Activated CD4-positive, alpha-beta T cell treated with anti-CD3 and anti-CD28 coated beads for 36 hours (primary cell): ENCODE measurements at regions not wholly inside any gene's neighbourhood (a gene's known extent, or its start where the extent isn't known, plus 50 kb on each side); places are given as distances from the start of the nearest gene placed in this dataset.
"Not testable (repeated sequence)": the region's sequence is repeated elsewhere in the genome, so short reads cannot be mapped to it uniquely, and the experiment has no call there.

Source experiments
- ATAC-seq: fragments of 200-7000 bp; cut with Tn5 transposase; one replicate; pipeline ENCODE4 v1.10.0; 2021; ENCODE audit warnings: mild to moderate bottlenecking, moderate library complexity
- CTCF ChIA-PET: fragments of 350-600 bp; sonication (Branson Sonifier 250); formaldehyde crosslinking; loops from one replicate; lab custom pipeline; 2021; ENCODE audit warnings: antibody characterized with exemption; lab: Charles Lee
- POLR2A ChIA-PET: fragments of 350-600 bp; sonication (Branson Sonifier 250); formaldehyde crosslinking; loops from one replicate; lab custom pipeline; 2021; ENCODE audit warnings: antibody characterized with exemption, inconsistent platforms; lab: Charles Lee
- DNase-seq: peaks from one replicate; pipeline ENCODE4 v3.0.0-alpha.2; 2020
- H3K27ac Mint-ChIP-seq: one replicate; pipeline ENCODE4 v1.8.0; 2021; ENCODE audit warnings: mixed read lengths
- H3K27me3 Mint-ChIP-seq: one replicate; pipeline ENCODE4 v1.8.0; 2021; ENCODE audit warnings: mixed read lengths
- H3K36me3 Mint-ChIP-seq: one replicate; pipeline ENCODE4 v1.8.0; 2021; ENCODE audit warnings: low read depth, mixed read lengths
- H3K4me1 Mint-ChIP-seq: one replicate; pipeline ENCODE4 v1.8.0; 2021; ENCODE audit warnings: mixed read lengths
- H3K4me3 Mint-ChIP-seq: one replicate; pipeline ENCODE4 v1.8.0; 2021; ENCODE audit warnings: mild to moderate bottlenecking, moderate library complexity, mixed read lengths
- H3K9me3 Mint-ChIP-seq: one replicate; pipeline ENCODE4 v1.8.0; 2021; ENCODE audit warnings: low read depth, mixed read lengths
- intact Hi-C, 2 experiments: fragments of 100-400 bp; cut with DNase I in 1 of 2; cut with micrococcal nuclease in 1 of 2; formaldehyde crosslinking; loops; one replicate each; pipeline versions ENCODE4 v1.14.2 to v1.15.1; 2022 to 2024; cut with DNase I, micrococcal nuclease

DNA sequence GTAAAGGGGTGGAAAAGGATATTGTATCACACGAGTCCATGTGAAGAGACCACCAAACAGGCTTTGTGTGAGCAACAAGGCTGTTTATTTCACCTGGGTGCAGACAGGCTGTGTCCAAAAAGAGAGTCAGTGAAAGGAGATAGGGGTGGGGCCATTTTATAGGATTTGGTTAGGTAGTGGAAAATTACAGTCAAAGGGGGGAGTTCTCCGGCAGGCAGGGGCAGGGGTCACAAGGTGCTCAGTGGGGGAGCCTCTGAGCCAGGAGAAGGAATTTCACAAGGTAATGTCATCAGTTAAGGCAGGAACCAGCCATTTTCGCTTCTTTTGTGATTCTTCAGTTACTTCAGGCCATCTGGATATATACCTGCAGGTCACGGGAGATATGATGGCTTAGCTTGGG is 104.7 kb upstream of the SPATS2L start:
- H3K9me3 Mint-ChIP-seq, CTCF ChIA-PET, H3K4me1 Mint-ChIP-seq: not testable (repeated sequence)

DNA sequence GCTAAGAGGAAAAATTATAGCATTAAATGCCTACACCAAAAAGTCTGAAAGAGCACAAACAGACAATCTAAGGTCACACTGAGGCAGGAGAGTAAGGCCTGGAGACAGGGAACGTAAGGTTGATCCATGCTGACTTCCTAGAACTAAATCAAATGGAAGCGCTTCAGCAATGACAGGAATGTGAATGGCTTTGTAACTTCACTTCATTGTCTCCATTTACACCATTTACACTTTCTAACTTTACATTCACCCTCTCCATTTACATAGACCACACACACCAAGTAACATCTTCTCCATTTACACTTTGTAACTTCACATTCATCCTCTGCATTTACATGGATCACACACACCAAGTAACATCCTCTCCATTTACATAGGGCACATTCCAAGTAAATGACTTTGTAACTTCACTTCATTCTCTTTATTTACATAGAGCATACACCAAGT is 103.1 kb upstream of the SPATS2L start:
- Mint-ChIP-seq H3K4me1 (no peaks in the 10 kb centered on the region), H3K4me3 (no peak overlapping the region), H3K36me3 (no peaks in the 10 kb centered on the region), H3K27me3 (peaks cover 4% of the 10 kb centered on the region), H3K9me3 (no peaks in the 10 kb centered on the region), H3K27ac (no peak overlapping the region)
- ChIA-PET POLR2A (no interaction called here), CTCF (no interaction called here)
- ATAC-seq (no peak), DNase-seq (no peak)
- intact Hi-C loops, result no loop called here

More for the DNA sequence above, 104.7 kb upstream of the SPATS2L start:
- POLR2A ChIA-PET, H3K36me3 Mint-ChIP-seq, ATAC-seq, intact Hi-C loops, H3K27ac Mint-ChIP-seq, H3K4me3 Mint-ChIP-seq, DNase-seq: not testable (repeated sequence)
- peaks cover 11% of the 10 kb centered on the region for H3K27me3 Mint-ChIP-seq

- peaks cover 8% of the 10 kb centered on the region for H3K27me3 Mint-ChIP-seq
Observed at GRCh38 chr2:200208041-200208440, 98.5 kb upstream of the SPATS2L start.

DNA sequence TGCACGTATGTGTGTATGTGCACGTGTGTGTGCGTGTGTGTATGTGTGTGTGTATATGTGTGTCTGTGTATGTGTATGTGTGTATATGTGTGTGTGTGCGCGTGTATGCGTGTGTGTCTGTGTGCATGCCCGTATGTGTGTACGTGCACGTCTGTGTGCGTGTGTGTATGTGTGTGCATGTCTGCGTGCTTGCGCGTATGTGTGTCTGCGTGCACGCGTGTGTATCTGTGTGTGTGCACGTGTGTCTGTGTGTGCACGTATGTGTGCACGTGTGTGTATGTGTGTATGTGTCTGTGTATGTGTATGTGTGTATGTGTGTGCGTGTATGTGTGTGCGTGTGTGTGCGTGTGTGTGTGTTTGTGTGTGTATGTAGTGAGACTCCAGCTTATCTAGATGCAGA is 97.5 kb upstream of the SPATS2L start:
- CTCF ChIA-PET, result no interaction called here
- Mint-ChIP-seq H3K27me3 (peaks cover 8% of the 10 kb centered on the region), H3K27ac (no peak overlapping the region), H3K36me3 (no peaks in the 10 kb centered on the region), H3K4me3 (no peak overlapping the region), H3K9me3 (peaks cover 4% of the 10 kb centered on the region), H3K4me1 (no peaks in the 10 kb centered on the region)
- POLR2A ChIA-PET, result no interaction called here
- DNase-seq, result no peak
- intact Hi-C loops, result no loop called here
- ATAC-seq, result no peak

More at GRCh38 chr2:200208041-200208440, 98.5 kb upstream of the SPATS2L start:
- intact Hi-C loops, result no loop called here
- ATAC-seq (no peak), DNase-seq (no peak)
- Mint-ChIP-seq H3K36me3 (no peaks in the 10 kb centered on the region), H3K27ac (no peak overlapping the region), H3K4me1 (no peaks in the 10 kb centered on the region), H3K4me3 (no peak overlapping the region), H3K9me3 (peaks cover 4% of the 10 kb centered on the region)
- CTCF ChIA-PET, result no interaction called here
- POLR2A ChIA-PET, result no interaction called here

- DNase-seq (no peak), ATAC-seq (no peak)
- CTCF ChIA-PET, result interaction anchor here (0.6 kb wide), 1 partner anchor 51 kb away, joined by 3 read pairs; no protein-coding TSS in a partner anchor
- H3K27ac Mint-ChIP-seq, result no peak overlapping the region
- intact Hi-C loops, result no loop called here
- H3K9me3 Mint-ChIP-seq, result peaks cover 4% of the 10 kb centered on the region
- H3K4me3 Mint-ChIP-seq, result no peak overlapping the region
- peaks cover 9% of the 10 kb centered on the region for H3K27me3 Mint-ChIP-seq
- no peaks in the 10 kb centered on the region for H3K36me3 Mint-ChIP-seq
- no peaks in the 10 kb centered on the region for H3K4me1 Mint-ChIP-seq
- POLR2A ChIA-PET, result no interaction called here
Observed at GRCh38 chr2:200211643-200212042, 94.8 kb upstream of the SPATS2L start.

GRCh38 chr2:200212862-200213425 is 93.5 kb upstream of the SPATS2L start:
- POLR2A ChIA-PET, result no interaction called here
- CTCF ChIA-PET, result interaction anchor here (0.8 to 0.9 kb wide), 2 partner anchors 32 to 266 kb away, joined by 3 read pairs; no protein-coding TSS in a partner anchor
- H3K27me3 Mint-ChIP-seq, result peaks cover 9% of the 10 kb centered on the region
- H3K27ac Mint-ChIP-seq, result no peak overlapping the region
- H3K4me3 Mint-ChIP-seq, result no peak overlapping the region
- intact Hi-C loops, result no loop called here
- no peaks in the 10 kb centered on the region for H3K36me3 Mint-ChIP-seq
- no peaks in the 10 kb centered on the region for H3K4me1 Mint-ChIP-seq
- DNase-seq (no peak), ATAC-seq (no peak)
- peaks cover 4% of the 10 kb centered on the region for H3K9me3 Mint-ChIP-seq

GRCh38 chr2:200216310-200216709 is 90.2 kb upstream of the SPATS2L start:
- H3K36me3 Mint-ChIP-seq, result no peaks in the 10 kb centered on the region
- no peaks in the 10 kb centered on the region for H3K4me1 Mint-ChIP-seq
- ChIA-PET POLR2A (no interaction called here), CTCF (interaction anchor here (0.5 to 0.6 kb wide), 2 partner anchors 22 to 184 kb away, joined by 3 read pairs; no protein-coding TSS in a partner anchor)
- no peak overlapping the region for H3K4me3 Mint-ChIP-seq
- H3K27ac Mint-ChIP-seq, result no peak overlapping the region
- intact Hi-C loops, result no loop called here
- ATAC-seq (no peak), DNase-seq (no peak)
- H3K27me3 Mint-ChIP-seq, result peaks cover 8% of the 10 kb centered on the region
- no peaks in the 10 kb centered on the region for H3K9me3 Mint-ChIP-seq

GRCh38 chr2:200217320-200217719 is 89.2 kb upstream of the SPATS2L start:
- Mint-ChIP-seq H3K27ac (no peak overlapping the region), H3K4me1 (no peaks in the 10 kb centered on the region), H3K27me3 (peaks cover 7% of the 10 kb centered on the region), H3K36me3 (no peaks in the 10 kb centered on the region), H3K4me3 (no peak overlapping the region), H3K9me3 (no peaks in the 10 kb centered on the region)
- intact Hi-C loops, result no loop called here
- CTCF ChIA-PET, result interaction anchor here (0.6 kb wide), 1 partner anchor 15 kb away, joined by 3 read pairs; no protein-coding TSS in a partner anchor
- POLR2A ChIA-PET, result interaction anchor here (0.7 kb wide), 1 partner anchor 14 kb away, joined by 3 read pairs; no protein-coding TSS in a partner anchor
- no peak for ATAC-seq
- no peak for DNase-seq

DNA sequence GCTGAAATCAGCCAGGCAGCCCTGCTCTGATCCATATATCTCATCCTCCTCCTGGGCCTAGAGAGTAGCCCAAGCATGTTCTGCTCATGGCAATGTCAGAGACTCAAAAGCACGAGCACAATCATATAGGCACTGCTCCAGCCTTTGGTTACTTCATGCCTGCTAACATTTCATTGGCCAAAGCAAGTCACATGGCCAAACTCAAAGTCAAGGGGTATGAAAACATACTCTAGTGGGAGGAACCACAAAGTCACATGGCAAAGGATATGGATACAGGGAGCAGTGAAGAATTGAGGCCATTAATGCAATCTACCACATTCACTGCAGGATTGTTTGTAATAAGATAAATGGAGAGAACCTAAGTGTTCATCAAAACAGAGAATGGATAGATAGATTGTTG is 87.8 kb upstream of the SPATS2L start:
- DNase-seq (no peak), ATAC-seq (no peak)
- Mint-ChIP-seq H3K9me3 (no peaks in the 10 kb centered on the region), H3K4me1 (no peaks in the 10 kb centered on the region), H3K27me3 (peaks cover 7% of the 10 kb centered on the region), H3K4me3 (no peak overlapping the region), H3K36me3 (no peaks in the 10 kb centered on the region), H3K27ac (no peak overlapping the region)
- intact Hi-C loops, result no loop called here
- POLR2A ChIA-PET, result no interaction called here
- CTCF ChIA-PET, result no interaction called here

DNA sequence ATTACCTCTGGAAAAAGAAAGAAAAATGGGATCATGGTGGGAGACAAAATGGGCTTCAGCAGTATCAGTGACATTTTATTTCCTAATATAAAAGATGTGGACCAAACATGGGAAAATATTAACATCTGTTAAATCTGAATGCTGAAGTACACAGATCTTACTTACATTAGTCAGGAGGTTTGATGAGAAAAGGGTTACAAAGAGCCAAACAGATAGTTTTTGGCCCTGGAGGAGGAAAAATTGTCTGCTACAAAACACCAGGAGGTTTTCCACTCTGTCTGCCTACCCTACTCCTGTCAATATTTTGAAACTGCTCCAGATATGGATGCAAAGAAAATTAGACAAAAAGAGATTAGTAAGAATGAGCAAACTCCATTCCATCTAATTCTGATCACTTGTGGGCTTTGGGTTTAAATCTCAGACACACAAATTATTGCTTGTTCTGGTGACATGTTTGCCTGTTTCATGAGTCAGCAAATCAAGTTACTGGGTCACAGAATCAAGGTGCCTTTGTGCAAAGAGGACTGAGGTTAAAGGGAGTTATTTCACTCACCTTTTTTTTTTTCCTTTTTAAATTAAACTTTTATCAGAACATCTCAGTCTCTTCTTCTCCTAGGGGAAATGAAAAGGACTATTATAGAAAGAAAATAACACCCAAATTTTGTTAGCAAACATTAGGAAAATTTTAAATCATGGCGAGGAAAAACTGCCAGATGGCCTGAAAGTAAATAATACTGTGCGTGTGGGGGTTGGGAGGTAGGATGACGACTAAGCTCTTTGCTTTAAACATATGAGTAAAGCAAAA is 87.0 kb upstream of the SPATS2L start:
- Mint-ChIP-seq H3K27ac (no peak overlapping the region), H3K9me3 (no peaks in the 10 kb centered on the region), H3K36me3 (no peaks in the 10 kb centered on the region), H3K4me3 (no peak overlapping the region), H3K27me3 (peaks cover 7% of the 10 kb centered on the region), H3K4me1 (no peaks in the 10 kb centered on the region)
- DNase-seq (no peak), ATAC-seq (no peak)
- ChIA-PET CTCF (no interaction called here), POLR2A (interaction anchor here (0.6 kb wide), 1 partner anchor 19 kb away, joined by 3 read pairs; no protein-coding TSS in a partner anchor)
- intact Hi-C loops, result no loop called here

GRCh38 chr2:200220251-200220650 is 86.2 kb upstream of the SPATS2L start:
- no peaks in the 10 kb centered on the region for H3K9me3 Mint-ChIP-seq
- no peak for DNase-seq
- ChIA-PET POLR2A (no interaction called here), CTCF (no interaction called here)
- H3K27ac Mint-ChIP-seq, result no peak overlapping the region
- no peak overlapping the region for H3K4me3 Mint-ChIP-seq
- peaks cover 7% of the 10 kb centered on the region for H3K27me3 Mint-ChIP-seq
- no peak for ATAC-seq
- intact Hi-C loops, result no loop called here
- H3K36me3 Mint-ChIP-seq, result no peaks in the 10 kb centered on the region
- H3K4me1 Mint-ChIP-seq, result no peaks in the 10 kb centered on the region
